ENCODE measurements at regions not wholly inside any gene's neighbourhood (a gene's known extent, or its start where the extent isn't known, plus 50 kb on each side); places are given as distances from the start of the nearest gene placed in this dataset.

GRCh38 chr11:82303671-82304070 lies 430.0 kb downstream of the FAM181B start:
- Histone ChIP-seq H4K91ac (replicated peaks; ENCODE audit: insufficient read length, low read length) (no peak overlapping the region), H3K4me2 (ENCODE audit: insufficient read depth in 1 of 2, low read depth in 2 of 2, low read length in 2 of 2) (no peak overlapping the region), H3K79me1 (ENCODE audit: low read depth, low read length) (no peaks in the 10 kb centered on the region), H2BK5ac (ENCODE audit: low read depth, low read length) (no peak overlapping the region), H3K27me3 (replicated peaks in 1 of 4; ENCODE audit: control insufficient read depth in 3 of 4, extremely low read depth in 1 of 4, insufficient read depth in 3 of 4, low read length in 3 of 4) (no peaks in the 10 kb centered on the region), H3K23ac (ENCODE audit: insufficient read length) (no peak overlapping the region), H3K23me2 (ENCODE audit: low read depth, low read length) (no peaks in the 10 kb centered on the region), H2BK15ac (ENCODE audit: low read length) (no peak overlapping the region), H3K56ac (replicated peaks; ENCODE audit: insufficient read length, low read depth, low read length) (no peak overlapping the region), H3K4me3 (ENCODE audit: extremely low read depth in 1 of 4, insufficient read depth in 2 of 4, low read depth in 3 of 4, low read length in 4 of 4) (no peak overlapping the region), H3K9ac (replicated peaks in 1 of 4; ENCODE audit: extremely low read depth in 1 of 4, low read depth in 3 of 4, low read length in 3 of 4) (no peak overlapping the region), H3K36me3 (ENCODE audit: control insufficient read depth in 2 of 4, insufficient read depth in 4 of 4, low read length in 3 of 4) (no peaks in the 10 kb centered on the region), H4K20me1 (replicated peaks in 1 of 2; ENCODE audit: control insufficient read depth in 1 of 2, insufficient read depth in 2 of 2, low read length in 2 of 2) (no peaks in the 10 kb centered on the region), H2AFZ (ENCODE audit: low read length) (no peak overlapping the region), H3K4ac (replicated peaks; ENCODE audit: insufficient read length, low read depth, low read length) (no peak overlapping the region), H3K14ac (ENCODE audit: insufficient read length) (no peak overlapping the region), H3K27ac (ENCODE audit: low read depth, low read length) (no peak overlapping the region), H3K9me3 (ENCODE audit: insufficient read depth in 2 of 2, low read depth in 1 of 2, low read length in 1 of 2) (no peaks in the 10 kb centered on the region), H3K4me1 (replicated peaks in 1 of 4; ENCODE audit: control insufficient read depth in 3 of 4, insufficient read depth in 4 of 4, low read length in 3 of 4) (no peaks in the 10 kb centered on the region), H4K5ac (ENCODE audit: insufficient read length, low read depth, low read length) (no peak overlapping the region), H2BK12ac (ENCODE audit: low read depth, low read length) (no peak overlapping the region), H3K18ac (ENCODE audit: extremely low read depth, low read length) (no peak overlapping the region), H2AK5ac (ENCODE audit: low read depth, low read length) (no peak overlapping the region), H2BK120ac (replicated peaks; ENCODE audit: low read depth, low read length) (no peak overlapping the region), H4K8ac (ENCODE audit: extremely low read depth, insufficient read depth, low read length) (no peak overlapping the region), H3K79me2 (ENCODE audit: control insufficient read depth in 1 of 2, insufficient read depth in 2 of 2, low read length in 2 of 2) (no peaks in the 10 kb centered on the region), H2BK20ac (ENCODE audit: low read length) (no peak overlapping the region)
- DNase-seq (ENCODE audit: low read depth in 1 of 2, low spot score in 2 of 2) (no peak), FAIRE-seq (no peak)
- ChIA-PET POLR2A (ENCODE audit: partially characterized antibody) (no interaction called here), CTCF (ENCODE audit: partially characterized antibody) (no interaction called here)
- TF ChIP-seq CHD7 (IDR thresholded peaks at IDR 0.05; ENCODE audit: insufficient replicate concordance, low read length), result no peak
- no peak for TF ChIP-seq TAF1 (IDR thresholded peaks at IDR 0.05; ENCODE audit: low read depth, low read length)

All from H1 (cell line).